K562 (cell line): ENCODE measurements at regions not wholly inside any gene's neighbourhood (a gene's known extent, or its start where the extent isn't known, plus 50 kb on each side); places are given as distances from the start of the nearest gene placed in this dataset.

Experiments used
- ASH1L ChIP-seq: fragments of 450-650 bp; IDR thresholded peaks from 2 replicates; pipeline ENCODE4 v1.6.1; 2018; ENCODE audit warnings: borderline replicate concordance, mild to moderate bottlenecking, low read depth; ENCODE audit not compliant: partially characterized antibody
- BCL6 ChIP-seq: fragments of 250-450 bp; sonication (Bioruptor Pico); IDR thresholded peaks from 2 replicates; pipeline ENCODE4 v1.4.0; 2020
- HDAC3 ChIP-seq: fragments of 450-650 bp; IDR thresholded peaks from 2 replicates; pipeline ENCODE4 v1.6.1; 2018; ENCODE audit warnings: borderline replicate concordance, mild to moderate bottlenecking, moderate library complexity; ENCODE audit not compliant: partially characterized antibody
- PHF8 ChIP-seq: fragments of 200-600 bp; sonication (generic); IDR thresholded peaks from 2 replicates; pipeline ENCODE4 v1.6.1; 2012; ENCODE audit warnings: mixed run types, mild to moderate bottlenecking, inconsistent platforms, low read length, moderate library complexity, borderline replicate concordance
- RBBP5 ChIP-seq: fragments of 200-600 bp; sonication (generic); IDR thresholded peaks from 2 replicates; pipeline ENCODE4 v1.6.1; 2012; ENCODE audit warnings: borderline replicate concordance, mild to moderate bottlenecking, low read length, control low read depth, inconsistent platforms; ENCODE audit not compliant: insufficient read depth, poor library complexity, severe bottlenecking
- RBM14 ChIP-seq: fragments of 200-400 bp; formaldehyde crosslinking; IDR thresholded peaks from 2 replicates; pipeline ENCODE4 v1.6.1; 2018; ENCODE audit warnings: low read depth, mild to moderate bottlenecking, low read length, moderate library complexity, borderline replicate concordance; ENCODE audit not compliant: insufficient read depth
- SRSF9 ChIP-seq: fragments of 200-400 bp; formaldehyde crosslinking; IDR thresholded peaks from 2 replicates; pipeline ENCODE4 v1.6.1; 2017; ENCODE audit warnings: low read depth, low read length, borderline replicate concordance
- ZNF584 ChIP-seq: fragments of 200-800 bp; sonication (Bioruptor generic); IDR thresholded peaks from 2 replicates; pipeline ENCODE4 v1.6.1; 2016; ENCODE audit warnings: low read depth, mild to moderate bottlenecking, missing genetic modification characterization, missing compliant biosample characterization
- TF ChIP-seq, protein P1 (sequence below), 2 experiments: fragments of 150-350 bp in 1 of 2; IDR thresholded peaks; 2 replicates each; pipeline ENCODE4 v1.6.1; 2012 to 2016; ENCODE audit warnings: low read depth in 2 of 2, low read length in 2 of 2, mild to moderate bottlenecking in 1 of 2, moderate library complexity in 1 of 2
- TF ChIP-seq, protein P2 (sequence below): sonication (generic); formaldehyde crosslinking; IDR thresholded peaks from 2 replicates; pipeline ENCODE4 v1.8.1; 2023; ENCODE audit warnings: mild to moderate bottlenecking, missing genetic modification reagents
- TF ChIP-seq, protein P3 (sequence below): fragments of 250-450 bp; sonication (Bioruptor Pico); IDR thresholded peaks from 2 replicates; pipeline ENCODE4 v1.6.1; 2021; ENCODE audit warnings: mild to moderate bottlenecking
- TF ChIP-seq, protein P4 (sequence below), 2 experiments: fragments of 450-650 bp; IDR thresholded peaks; 2 replicates each; pipeline ENCODE4 v1.6.1; 2018; ENCODE audit warnings: mild to moderate bottlenecking in 2 of 2, low read depth in 1 of 2; ENCODE audit not compliant: partially characterized antibody in 2 of 2
- TF ChIP-seq, protein P5 (sequence below): sonication (generic); formaldehyde crosslinking; IDR thresholded peaks from 2 replicates; pipeline ENCODE4 v1.8.0; 2023; ENCODE audit warnings: mild to moderate bottlenecking, missing genetic modification reagents

GRCh38 chr15:89399238-89400115 lies 64.9 kb upstream of the POLG start (continued):
- TF ChIP-seq, protein P1, sequence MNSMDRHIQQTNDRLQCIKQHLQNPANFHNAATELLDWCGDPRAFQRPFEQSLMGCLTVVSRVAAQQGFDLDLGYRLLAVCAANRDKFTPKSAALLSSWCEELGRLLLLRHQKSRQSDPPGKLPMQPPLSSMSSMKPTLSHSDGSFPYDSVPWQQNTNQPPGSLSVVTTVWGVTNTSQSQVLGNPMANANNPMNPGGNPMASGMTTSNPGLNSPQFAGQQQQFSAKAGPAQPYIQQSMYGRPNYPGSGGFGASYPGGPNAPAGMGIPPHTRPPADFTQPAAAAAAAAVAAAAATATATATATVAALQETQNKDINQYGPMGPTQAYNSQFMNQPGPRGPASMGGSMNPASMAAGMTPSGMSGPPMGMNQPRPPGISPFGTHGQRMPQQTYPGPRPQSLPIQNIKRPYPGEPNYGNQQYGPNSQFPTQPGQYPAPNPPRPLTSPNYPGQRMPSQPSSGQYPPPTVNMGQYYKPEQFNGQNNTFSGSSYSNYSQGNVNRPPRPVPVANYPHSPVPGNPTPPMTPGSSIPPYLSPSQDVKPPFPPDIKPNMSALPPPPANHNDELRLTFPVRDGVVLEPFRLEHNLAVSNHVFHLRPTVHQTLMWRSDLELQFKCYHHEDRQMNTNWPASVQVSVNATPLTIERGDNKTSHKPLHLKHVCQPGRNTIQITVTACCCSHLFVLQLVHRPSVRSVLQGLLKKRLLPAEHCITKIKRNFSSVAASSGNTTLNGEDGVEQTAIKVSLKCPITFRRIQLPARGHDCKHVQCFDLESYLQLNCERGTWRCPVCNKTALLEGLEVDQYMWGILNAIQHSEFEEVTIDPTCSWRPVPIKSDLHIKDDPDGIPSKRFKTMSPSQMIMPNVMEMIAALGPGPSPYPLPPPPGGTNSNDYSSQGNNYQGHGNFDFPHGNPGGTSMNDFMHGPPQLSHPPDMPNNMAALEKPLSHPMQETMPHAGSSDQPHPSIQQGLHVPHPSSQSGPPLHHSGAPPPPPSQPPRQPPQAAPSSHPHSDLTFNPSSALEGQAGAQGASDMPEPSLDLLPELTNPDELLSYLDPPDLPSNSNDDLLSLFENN (IDR thresholded peaks at IDR 0.05; ENCODE audit: low read depth in 2 of 2, low read length in 2 of 2), result no peak
- TF ChIP-seq RBBP5, result no peak
- TF ChIP-seq PHF8, result no peak
- TF ChIP-seq, protein P2, sequence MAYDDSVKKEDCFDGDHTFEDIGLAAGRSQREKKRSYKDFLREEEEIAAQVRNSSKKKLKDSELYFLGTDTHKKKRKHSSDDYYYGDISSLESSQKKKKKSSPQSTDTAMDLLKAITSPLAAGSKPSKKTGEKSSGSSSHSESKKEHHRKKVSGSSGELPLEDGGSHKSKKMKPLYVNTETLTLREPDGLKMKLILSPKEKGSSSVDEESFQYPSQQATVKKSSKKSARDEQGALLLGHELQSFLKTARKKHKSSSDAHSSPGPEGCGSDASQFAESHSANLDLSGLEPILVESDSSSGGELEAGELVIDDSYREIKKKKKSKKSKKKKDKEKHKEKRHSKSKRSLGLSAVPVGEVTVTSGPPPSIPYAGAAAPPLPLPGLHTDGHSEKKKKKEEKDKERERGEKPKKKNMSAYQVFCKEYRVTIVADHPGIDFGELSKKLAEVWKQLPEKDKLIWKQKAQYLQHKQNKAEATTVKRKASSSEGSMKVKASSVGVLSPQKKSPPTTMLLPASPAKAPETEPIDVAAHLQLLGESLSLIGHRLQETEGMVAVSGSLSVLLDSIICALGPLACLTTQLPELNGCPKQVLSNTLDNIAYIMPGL (CRISPR knock-in tag), result no peak
- no peak for TF ChIP-seq ZNF584 (CRISPR knock-in tag)
- TF ChIP-seq BCL6 (CRISPR knock-in tag), result no peak
- TF ChIP-seq, protein P3, sequence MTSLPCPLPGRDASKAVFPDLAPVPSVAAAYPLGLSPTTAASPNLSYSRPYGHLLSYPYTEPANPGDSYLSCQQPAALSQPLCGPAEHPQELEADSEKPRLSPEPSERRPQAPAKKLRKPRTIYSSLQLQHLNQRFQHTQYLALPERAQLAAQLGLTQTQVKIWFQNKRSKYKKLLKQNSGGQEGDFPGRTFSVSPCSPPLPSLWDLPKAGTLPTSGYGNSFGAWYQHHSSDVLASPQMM (CRISPR knock-in tag), result no peak
- TF ChIP-seq, protein P4, sequence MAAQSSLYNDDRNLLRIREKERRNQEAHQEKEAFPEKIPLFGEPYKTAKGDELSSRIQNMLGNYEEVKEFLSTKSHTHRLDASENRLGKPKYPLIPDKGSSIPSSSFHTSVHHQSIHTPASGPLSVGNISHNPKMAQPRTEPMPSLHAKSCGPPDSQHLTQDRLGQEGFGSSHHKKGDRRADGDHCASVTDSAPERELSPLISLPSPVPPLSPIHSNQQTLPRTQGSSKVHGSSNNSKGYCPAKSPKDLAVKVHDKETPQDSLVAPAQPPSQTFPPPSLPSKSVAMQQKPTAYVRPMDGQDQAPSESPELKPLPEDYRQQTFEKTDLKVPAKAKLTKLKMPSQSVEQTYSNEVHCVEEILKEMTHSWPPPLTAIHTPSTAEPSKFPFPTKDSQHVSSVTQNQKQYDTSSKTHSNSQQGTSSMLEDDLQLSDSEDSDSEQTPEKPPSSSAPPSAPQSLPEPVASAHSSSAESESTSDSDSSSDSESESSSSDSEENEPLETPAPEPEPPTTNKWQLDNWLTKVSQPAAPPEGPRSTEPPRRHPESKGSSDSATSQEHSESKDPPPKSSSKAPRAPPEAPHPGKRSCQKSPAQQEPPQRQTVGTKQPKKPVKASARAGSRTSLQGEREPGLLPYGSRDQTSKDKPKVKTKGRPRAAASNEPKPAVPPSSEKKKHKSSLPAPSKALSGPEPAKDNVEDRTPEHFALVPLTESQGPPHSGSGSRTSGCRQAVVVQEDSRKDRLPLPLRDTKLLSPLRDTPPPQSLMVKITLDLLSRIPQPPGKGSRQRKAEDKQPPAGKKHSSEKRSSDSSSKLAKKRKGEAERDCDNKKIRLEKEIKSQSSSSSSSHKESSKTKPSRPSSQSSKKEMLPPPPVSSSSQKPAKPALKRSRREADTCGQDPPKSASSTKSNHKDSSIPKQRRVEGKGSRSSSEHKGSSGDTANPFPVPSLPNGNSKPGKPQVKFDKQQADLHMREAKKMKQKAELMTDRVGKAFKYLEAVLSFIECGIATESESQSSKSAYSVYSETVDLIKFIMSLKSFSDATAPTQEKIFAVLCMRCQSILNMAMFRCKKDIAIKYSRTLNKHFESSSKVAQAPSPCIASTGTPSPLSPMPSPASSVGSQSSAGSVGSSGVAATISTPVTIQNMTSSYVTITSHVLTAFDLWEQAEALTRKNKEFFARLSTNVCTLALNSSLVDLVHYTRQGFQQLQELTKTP (IDR thresholded peaks at IDR 0.05; ENCODE audit: low read depth in 1 of 2, partially characterized antibody in 2 of 2), result no peak
- TF ChIP-seq HDAC3, result no peak
- TF ChIP-seq ASH1L, result no peak
- TF ChIP-seq RBM14, result no peak
- TF ChIP-seq SRSF9, result no peak
- TF ChIP-seq, protein P5, sequence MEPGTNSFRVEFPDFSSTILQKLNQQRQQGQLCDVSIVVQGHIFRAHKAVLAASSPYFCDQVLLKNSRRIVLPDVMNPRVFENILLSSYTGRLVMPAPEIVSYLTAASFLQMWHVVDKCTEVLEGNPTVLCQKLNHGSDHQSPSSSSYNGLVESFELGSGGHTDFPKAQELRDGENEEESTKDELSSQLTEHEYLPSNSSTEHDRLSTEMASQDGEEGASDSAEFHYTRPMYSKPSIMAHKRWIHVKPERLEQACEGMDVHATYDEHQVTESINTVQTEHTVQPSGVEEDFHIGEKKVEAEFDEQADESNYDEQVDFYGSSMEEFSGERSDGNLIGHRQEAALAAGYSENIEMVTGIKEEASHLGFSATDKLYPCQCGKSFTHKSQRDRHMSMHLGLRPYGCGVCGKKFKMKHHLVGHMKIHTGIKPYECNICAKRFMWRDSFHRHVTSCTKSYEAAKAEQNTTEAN (CRISPR knock-in tag), result no peak
